GM12891 (cell line): ENCODE measurements at regions not wholly inside any gene's neighbourhood (a gene's known extent, or its start where the extent isn't known, plus 50 kb on each side); places are given as distances from the start of the nearest gene placed in this dataset.

Experiments
- DNase-seq: peaks from one replicate; pipeline ENCODE4 v3.0.0; 2011; ENCODE audit warnings: low spot score; ENCODE audit not compliant: insufficient read length
- FAIRE-seq: peaks from 2 replicates; lab custom pipeline; 2011; peaks lifted over from hg19 to GRCh38; lab: Jason Lieb, UNC
- PAX5 ChIP-seq: IDR thresholded peaks from 2 replicates; pipeline ENCODE4 v1.6.1; 2011; ENCODE audit warnings: low read length, moderate library complexity, mild to moderate bottlenecking; ENCODE audit not compliant: insufficient read depth, severe bottlenecking
- POLR2A ChIP-seq: IDR thresholded peaks from 2 replicates; pipeline ENCODE4 v1.6.1; 2011; ENCODE audit warnings: low read depth, low read length, control low read depth
- POLR2AphosphoS5 ChIP-seq: IDR thresholded peaks from 2 replicates; pipeline ENCODE4 v1.6.1; 2011; ENCODE audit warnings: low read depth, low read length, control low read depth
- POU2F2 ChIP-seq: IDR thresholded peaks from 2 replicates; pipeline ENCODE4 v1.6.1; 2011; ENCODE audit warnings: low read depth, mild to moderate bottlenecking, control low read depth, low read length, moderate library complexity
- SPI1 ChIP-seq: IDR thresholded peaks from 2 replicates; pipeline ENCODE4 v1.6.1; 2011; ENCODE audit warnings: low read depth, low read length, control low read depth
- TAF1 ChIP-seq: IDR thresholded peaks from 2 replicates; pipeline ENCODE4 v1.6.1; 2011; ENCODE audit warnings: low read depth, low read length, control low read depth

GRCh38 chr15:29477256-29477655, 207.6 kb upstream of the NSMCE3 start:
- FAIRE-seq = no peak
- DNase-seq = no peak
- TF ChIP-seq POU2F2 (no peak), POLR2AphosphoS5 (no peak), POLR2A (no peak), PAX5 (no peak)

GRCh38 chr15:29476503-29477080, 207.0 kb upstream of the NSMCE3 start:
- TF ChIP-seq POLR2A = no peak
- no peak for TF ChIP-seq POU2F2
- no peak for TF ChIP-seq POLR2AphosphoS5
- TF ChIP-seq PAX5 = no peak
- no peak for TF ChIP-seq TAF1
- no peak for TF ChIP-seq SPI1
- FAIRE-seq (no peak), DNase-seq (no peak)

- FAIRE-seq (no peak), DNase-seq (no peak)
- no peak for TF ChIP-seq POU2F2
- TF ChIP-seq PAX5 = no peak
- TF ChIP-seq SPI1 = no peak
Measured at GRCh38 chr15:29475096-29475495, 205.5 kb upstream of the NSMCE3 start.

- DNase-seq (no peak), FAIRE-seq (no peak)
- no peak for TF ChIP-seq TAF1
- TF ChIP-seq POLR2AphosphoS5 = no peak
- no peak for TF ChIP-seq POU2F2
- TF ChIP-seq SPI1 = no peak
- TF ChIP-seq PAX5 = no peak
- no peak for TF ChIP-seq POLR2A
Measured at GRCh38 chr15:29473621-29474105, 204.0 kb upstream of the NSMCE3 start.

- TF ChIP-seq SPI1 = no peak
- TF ChIP-seq TAF1 = no peak
- DNase-seq = no peak
- no peak for FAIRE-seq
Measured at GRCh38 chr15:29472901-29473445, 203.4 kb upstream of the NSMCE3 start.

- TF ChIP-seq POLR2A (no peak), PAX5 (no peak)
- DNase-seq (no peak), FAIRE-seq (no peak)
Measured at GRCh38 chr15:29471757-29472156, 202.1 kb upstream of the NSMCE3 start.

- DNase-seq (no peak), FAIRE-seq (no peak)
- TF ChIP-seq SPI1 (no peak), POLR2AphosphoS5 (no peak), POU2F2 (no peak), PAX5 (no peak), TAF1 (no peak), POLR2A (no peak)
Measured at GRCh38 chr15:29471306-29471705, 201.7 kb upstream of the NSMCE3 start.

GRCh38 chr15:29470794-29471193, 201.2 kb upstream of the NSMCE3 start:
- no peak for DNase-seq
- no peak for FAIRE-seq
- TF ChIP-seq POLR2AphosphoS5 (no peak), POLR2A (no peak), POU2F2 (no peak), SPI1 (no peak), PAX5 (no peak), TAF1 (no peak)

GRCh38 chr15:29470311-29470710, 200.7 kb upstream of the NSMCE3 start:
- TF ChIP-seq SPI1 (no peak), POU2F2 (no peak), PAX5 (no peak), TAF1 (no peak), POLR2A (no peak), POLR2AphosphoS5 (no peak)
- FAIRE-seq (no peak), DNase-seq (no peak)

GRCh38 chr15:29468899-29469298, 199.3 kb upstream of the NSMCE3 start:
- FAIRE-seq (no peak), DNase-seq (no peak)
- TF ChIP-seq PAX5 = no peak
- TF ChIP-seq SPI1 = no peak
- TF ChIP-seq TAF1 = no peak
- TF ChIP-seq POU2F2 = no peak
- TF ChIP-seq POLR2AphosphoS5 = no peak
- TF ChIP-seq POLR2A = no peak

GRCh38 chr15:29467091-29467490, 197.5 kb upstream of the NSMCE3 start:
- TF ChIP-seq POLR2AphosphoS5 (no peak), POLR2A (no peak), PAX5 (no peak), TAF1 (no peak), SPI1 (no peak), POU2F2 (no peak)
- FAIRE-seq (no peak), DNase-seq (no peak)
